ENCODE measurements at regions not wholly inside any gene's neighbourhood (a gene's known extent, or its start where the extent isn't known, plus 50 kb on each side); places are given as distances from the start of the nearest gene placed in this dataset.

DNA sequence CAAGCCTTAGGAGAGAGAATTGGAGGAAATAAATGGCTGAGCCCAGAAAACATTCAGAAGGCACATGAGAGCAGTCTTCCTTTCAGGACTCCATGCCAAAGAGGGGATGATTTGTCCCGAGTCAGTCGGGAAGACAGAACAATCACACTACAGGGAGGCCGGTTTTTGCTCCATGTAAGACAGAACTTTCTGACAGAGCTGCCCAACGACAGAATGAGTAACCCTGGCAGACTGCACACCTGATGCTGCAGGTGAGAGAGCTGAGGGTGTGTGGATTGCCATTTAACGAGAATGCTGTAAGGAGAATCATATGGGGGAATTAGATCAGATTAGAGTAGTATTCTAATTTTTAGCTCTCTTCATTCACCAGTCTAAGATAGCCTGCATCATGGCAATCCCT lies 533.0 kb downstream of the EPHB1 start:
- TF ChIP-seq, protein P1, sequence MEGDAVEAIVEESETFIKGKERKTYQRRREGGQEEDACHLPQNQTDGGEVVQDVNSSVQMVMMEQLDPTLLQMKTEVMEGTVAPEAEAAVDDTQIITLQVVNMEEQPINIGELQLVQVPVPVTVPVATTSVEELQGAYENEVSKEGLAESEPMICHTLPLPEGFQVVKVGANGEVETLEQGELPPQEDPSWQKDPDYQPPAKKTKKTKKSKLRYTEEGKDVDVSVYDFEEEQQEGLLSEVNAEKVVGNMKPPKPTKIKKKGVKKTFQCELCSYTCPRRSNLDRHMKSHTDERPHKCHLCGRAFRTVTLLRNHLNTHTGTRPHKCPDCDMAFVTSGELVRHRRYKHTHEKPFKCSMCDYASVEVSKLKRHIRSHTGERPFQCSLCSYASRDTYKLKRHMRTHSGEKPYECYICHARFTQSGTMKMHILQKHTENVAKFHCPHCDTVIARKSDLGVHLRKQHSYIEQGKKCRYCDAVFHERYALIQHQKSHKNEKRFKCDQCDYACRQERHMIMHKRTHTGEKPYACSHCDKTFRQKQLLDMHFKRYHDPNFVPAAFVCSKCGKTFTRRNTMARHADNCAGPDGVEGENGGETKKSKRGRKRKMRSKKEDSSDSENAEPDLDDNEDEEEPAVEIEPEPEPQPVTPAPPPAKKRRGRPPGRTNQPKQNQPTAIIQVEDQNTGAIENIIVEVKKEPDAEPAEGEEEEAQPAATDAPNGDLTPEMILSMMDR (IDR thresholded peaks at IDR 0.05; ENCODE audit: insufficient read depth, low read depth, low read length, missing control alignments), result no peak
- H3K4me3 ChIP-seq (ENCODE audit: low read length), result no peak overlapping the region
- no peak for DNase-seq (ENCODE audit: low read depth)

DNA sequence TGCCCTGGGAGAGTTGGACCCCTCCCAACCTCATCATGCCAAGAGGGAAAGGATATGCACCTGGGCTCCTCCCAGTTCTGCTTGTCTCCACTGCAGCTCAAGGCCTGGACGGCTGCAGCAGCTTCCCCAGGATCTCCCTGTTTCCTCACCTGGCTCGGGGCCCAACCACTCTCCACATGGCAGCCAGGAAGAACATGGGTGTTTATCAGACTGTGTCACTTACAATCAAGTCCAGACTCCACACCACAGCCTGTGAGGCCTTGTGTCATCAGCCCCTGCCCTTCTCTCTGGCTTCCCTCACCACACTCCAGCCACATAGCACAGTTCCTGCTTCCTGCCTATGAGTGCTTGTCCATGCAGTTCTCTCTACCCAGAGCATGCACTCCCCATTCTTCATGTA lies 534.4 kb downstream of the EPHB1 start:
- peak; percentile 2 for DNase-seq (ENCODE audit: low read depth)
- no peak overlapping the region for H3K4me3 ChIP-seq (ENCODE audit: low read length)
- TF ChIP-seq, protein P1 (IDR thresholded peaks at IDR 0.05; ENCODE audit: insufficient read depth, low read depth, low read length, missing control alignments), result no peak

DNA sequence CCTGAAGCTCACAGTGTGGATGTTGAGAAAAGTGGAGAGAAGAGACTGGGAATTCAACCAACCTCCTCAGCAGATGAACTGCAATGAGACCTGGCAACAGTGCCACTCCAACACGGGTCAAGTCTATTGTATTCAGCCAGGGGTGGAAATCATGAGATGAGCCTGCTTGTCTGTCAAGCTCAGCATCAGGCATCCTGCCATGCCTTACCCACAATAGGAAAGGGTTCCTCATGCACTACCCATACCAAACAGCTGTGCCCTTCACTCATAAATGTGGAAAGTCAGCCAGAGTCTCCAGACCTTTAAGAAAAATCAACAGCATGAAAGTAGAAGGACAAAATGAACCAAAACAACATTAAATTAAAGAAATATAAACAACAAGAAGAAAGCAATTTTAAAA lies 542.1 kb downstream of the EPHB1 start:
- TF ChIP-seq, protein P1 (IDR thresholded peaks at IDR 0.05; ENCODE audit: insufficient read depth, low read depth, low read length, missing control alignments), result no peak
- DNase-seq (ENCODE audit: low read depth), result no peak
- H3K4me3 ChIP-seq (ENCODE audit: low read length), result no peak overlapping the region

DNA sequence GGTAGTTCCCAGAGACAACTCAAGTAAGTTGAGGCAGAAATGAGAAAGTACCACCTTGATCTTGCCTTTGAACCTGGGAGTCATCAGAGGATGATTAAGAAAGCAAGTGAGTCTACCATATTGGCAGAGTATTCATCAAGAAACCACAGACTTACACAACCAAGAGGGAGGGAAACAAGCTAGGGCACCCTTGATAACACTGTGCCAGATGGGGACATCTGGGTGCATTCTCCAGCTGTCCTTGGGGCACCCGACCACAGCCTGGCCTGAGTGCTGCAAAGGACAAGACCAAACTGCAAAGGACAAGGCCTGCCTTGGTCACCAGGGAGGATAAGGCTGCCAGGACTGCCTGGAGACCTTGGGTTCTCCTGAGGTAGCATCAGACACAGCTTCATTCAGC lies 553.6 kb downstream of the EPHB1 start:
- H3K4me3 ChIP-seq (ENCODE audit: low read length), result no peak overlapping the region
- DNase-seq (ENCODE audit: low read depth), result no peak
- TF ChIP-seq, protein P1 (IDR thresholded peaks at IDR 0.05; ENCODE audit: insufficient read depth, low read depth, low read length, missing control alignments), result no peak

DNA sequence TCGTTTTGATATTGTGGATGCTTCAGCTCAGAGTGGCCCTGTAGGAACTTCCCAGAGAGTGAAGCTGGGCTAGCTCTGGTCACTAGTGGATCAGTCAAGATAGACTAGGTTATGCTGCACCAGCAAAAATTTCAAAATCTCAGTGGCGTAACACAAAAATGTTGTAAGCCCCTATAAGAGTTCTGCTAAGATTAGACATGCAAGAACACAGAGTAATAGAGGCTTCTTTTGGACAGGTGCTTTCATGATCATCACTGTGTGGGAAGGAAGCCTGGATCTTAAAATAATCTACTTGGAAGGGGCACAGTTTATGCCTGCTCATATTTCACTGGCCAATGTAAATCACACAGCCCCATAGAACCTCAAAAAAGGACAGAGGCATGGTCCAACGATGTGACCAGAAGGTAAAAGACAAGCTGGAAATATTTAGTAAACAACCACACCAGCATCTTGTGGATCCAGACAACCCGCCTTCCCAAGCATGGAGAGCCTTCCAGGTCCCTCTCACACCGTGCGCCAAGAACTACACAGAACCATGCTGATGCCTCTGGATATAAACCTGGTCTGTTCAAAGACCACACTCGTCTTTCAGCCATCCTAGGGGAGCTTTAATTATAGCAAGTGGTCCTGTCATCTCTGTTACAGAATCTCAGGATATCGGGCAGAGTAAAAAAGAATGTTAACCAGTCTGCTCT lies 554.3 kb downstream of the EPHB1 start:
- H3K4me3 ChIP-seq (ENCODE audit: low read length), result no peak overlapping the region
- TF ChIP-seq, protein P1 (IDR thresholded peaks at IDR 0.05; ENCODE audit: insufficient read depth, low read depth, low read length, missing control alignments), result no peak
- DNase-seq (ENCODE audit: low read depth), result no peak

DNA sequence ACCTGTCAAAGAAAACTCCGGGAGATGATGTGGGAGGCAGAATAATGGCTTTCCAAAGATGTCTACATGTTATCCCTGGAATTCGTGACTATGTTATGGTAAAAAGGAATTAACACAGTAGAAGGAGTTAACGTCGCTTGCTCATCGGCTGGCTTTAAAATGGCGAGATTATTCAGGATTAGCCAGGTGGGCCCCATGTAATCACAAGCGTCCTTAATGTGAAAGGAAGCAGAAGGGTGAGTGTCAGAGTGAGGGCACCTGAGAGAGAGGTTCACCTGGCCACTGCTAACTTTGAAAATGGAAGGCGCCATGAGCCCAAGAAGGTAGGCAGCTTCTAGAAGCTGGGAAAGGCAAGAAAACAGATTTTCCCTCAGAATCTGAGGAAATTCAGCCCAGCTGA lies 557.2 kb downstream of the EPHB1 start:
- no peak for DNase-seq (ENCODE audit: low read depth)
- TF ChIP-seq, protein P1 (IDR thresholded peaks at IDR 0.05; ENCODE audit: insufficient read depth, low read depth, low read length, missing control alignments), result no peak
- no peak overlapping the region for H3K4me3 ChIP-seq (ENCODE audit: low read length)

DNA sequence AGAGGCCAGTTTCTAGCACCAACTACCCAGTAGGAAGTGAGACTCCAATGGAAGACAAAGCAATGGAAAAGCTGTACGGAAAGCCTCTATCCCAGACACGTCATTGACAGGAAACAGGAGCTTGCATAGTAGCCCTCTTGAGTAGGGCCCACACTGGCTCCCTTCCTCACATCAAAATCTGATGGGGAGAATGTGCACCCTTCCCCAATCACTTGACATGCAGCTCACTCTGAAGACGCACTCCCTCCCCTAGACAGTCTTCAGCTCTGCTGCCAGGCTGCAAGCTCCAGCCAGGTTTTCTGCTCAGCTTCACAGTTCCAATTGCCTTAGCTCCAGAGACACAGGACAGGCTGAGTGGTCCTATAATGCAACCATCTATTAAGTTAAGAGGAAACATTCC lies 567.8 kb downstream of the EPHB1 start:
- TF ChIP-seq, protein P1 (IDR thresholded peaks at IDR 0.05; ENCODE audit: insufficient read depth, low read depth, low read length, missing control alignments), result no peak

More for the DNA sequence above, 567.8 kb downstream of the EPHB1 start:
- DNase-seq (ENCODE audit: low read depth), result no peak
- H3K4me3 ChIP-seq (ENCODE audit: low read length), result no peak overlapping the region

All from epithelial cell of esophagus (primary cell).